Activated CD8-positive, alpha-beta memory T cell treated with anti-CD3 and anti-CD28 coated beads, Interleukin-2, amount 50 U/mL, for 24 hours (primary cell): ENCODE measurements at regions not wholly inside any gene's neighbourhood (a gene's known extent, or its start where the extent isn't known, plus 50 kb on each side); places are given as distances from the start of the nearest gene placed in this dataset.
"Not testable (repeated sequence)": the region's sequence is repeated elsewhere in the genome, so short reads cannot be mapped to it uniquely, and the experiment has no call there.

Experiments
- DNase-seq: peaks from one replicate; pipeline ENCODE4 v3.0.0-alpha.2; 2020; ENCODE audit errors: extremely low read depth

- no peak for DNase-seq
Observed at GRCh38 chrX:140447150-140447549, 57.7 kb downstream of the SOX3 start.

DNA sequence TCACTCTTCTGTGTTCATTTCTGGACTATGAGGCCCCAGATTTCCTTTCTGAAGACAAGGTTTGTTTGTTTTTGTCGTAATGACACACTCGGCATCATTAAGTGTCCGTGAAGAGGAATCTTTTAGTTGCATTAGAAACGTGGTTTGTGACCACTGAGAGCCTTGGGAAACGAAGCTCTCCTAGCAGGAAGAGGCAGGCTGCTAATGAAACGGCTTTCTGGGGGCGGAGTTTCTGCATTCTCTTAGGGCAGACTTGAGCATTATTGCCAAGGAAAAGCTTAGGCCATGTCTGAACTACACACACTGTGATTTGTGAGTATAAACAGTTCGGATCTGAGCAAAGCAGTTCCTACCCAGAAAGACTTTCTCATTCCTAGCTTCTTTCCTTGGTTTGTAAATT, 64.0 kb downstream of the SOX3 start:
- DNase-seq: no peak

DNA sequence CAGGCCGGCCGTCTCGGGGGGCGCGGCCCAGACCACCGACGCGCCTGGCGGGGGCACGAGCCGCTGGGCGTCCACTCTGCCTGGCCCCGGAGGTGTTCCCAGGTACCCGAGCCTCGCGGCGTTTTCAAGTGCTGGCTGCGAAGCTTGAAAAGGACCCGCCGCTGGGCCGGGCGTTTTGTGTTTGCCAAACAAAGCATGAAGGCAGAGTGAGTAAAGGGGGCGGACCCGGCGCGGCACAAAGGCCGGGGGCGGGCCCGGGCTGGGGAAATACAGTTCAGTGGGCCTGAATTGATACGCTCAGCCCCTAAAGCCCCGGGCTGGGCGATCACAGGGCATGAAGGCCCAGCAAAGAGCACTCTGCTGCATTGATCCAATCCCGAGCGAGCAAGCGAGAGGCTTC, 65.4 kb downstream of the SOX3 start:
- DNase-seq: no peak

GRCh38 chrX:140434347-140434746, 70.5 kb downstream of the SOX3 start:
- no peak for DNase-seq

GRCh38 chrX:140433582-140433981, 71.3 kb downstream of the SOX3 start:
- DNase-seq: no peak

- no peak for DNase-seq
Observed at GRCh38 chrX:140432346-140433175, 72.3 kb downstream of the SOX3 start.

GRCh38 chrX:140431521-140431920, 73.3 kb downstream of the SOX3 start:
- no peak for DNase-seq

- DNase-seq: no peak
Observed at GRCh38 chrX:140425712-140426395, 79.0 kb downstream of the SOX3 start.

DNA sequence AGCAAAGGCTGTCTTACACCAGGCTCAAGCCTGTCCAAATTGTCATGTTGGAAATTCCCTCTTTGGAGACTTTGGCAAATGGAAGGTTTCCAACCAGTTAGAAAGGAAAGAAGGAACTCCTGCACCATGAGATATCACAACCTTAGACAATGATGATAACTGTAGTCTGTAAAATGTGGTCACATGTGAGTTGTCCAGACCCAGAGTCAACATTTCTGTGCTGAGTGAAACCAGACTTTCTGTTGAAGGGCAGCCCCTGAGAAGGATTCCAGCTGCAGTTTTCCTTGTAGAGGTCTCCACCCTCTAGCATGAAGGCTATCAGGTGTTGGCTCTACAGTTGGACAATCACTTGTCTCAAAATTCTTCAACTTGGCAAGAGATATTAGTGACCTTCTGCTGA, 82.4 kb downstream of the SOX3 start:
- no peak for DNase-seq

GRCh38 chrX:140402131-140402530, 102.7 kb downstream of the SOX3 start:
- DNase-seq: not testable (repeated sequence)

DNA sequence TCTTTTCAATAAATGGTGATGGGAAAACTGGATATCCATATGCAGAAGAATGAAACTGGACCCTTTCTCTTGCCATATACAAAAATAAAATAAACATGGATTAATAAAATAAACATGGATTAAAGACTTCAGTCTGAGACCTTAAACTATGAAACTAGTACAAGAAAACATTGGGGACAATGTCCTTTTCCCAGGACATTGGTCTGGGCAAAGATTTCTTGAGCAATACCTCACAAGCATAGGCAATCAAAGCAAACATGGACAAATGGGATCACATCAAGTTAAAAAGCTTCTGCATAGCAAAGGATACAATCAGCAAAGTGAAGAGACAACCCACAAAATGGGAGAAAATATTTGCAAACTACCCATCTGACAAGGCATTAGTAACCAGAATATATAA, 108.5 kb downstream of the SOX3 start:
- not testable (repeated sequence) for DNase-seq

GRCh38 chrX:140393507-140393906, 111.4 kb downstream of the SOX3 start:
- no peak for DNase-seq

GRCh38 chrX:140391313-140391712, 113.6 kb downstream of the SOX3 start:
- DNase-seq: no peak

- no peak for DNase-seq
Observed at GRCh38 chrX:140389331-140389730, 115.5 kb downstream of the SOX3 start.

DNA sequence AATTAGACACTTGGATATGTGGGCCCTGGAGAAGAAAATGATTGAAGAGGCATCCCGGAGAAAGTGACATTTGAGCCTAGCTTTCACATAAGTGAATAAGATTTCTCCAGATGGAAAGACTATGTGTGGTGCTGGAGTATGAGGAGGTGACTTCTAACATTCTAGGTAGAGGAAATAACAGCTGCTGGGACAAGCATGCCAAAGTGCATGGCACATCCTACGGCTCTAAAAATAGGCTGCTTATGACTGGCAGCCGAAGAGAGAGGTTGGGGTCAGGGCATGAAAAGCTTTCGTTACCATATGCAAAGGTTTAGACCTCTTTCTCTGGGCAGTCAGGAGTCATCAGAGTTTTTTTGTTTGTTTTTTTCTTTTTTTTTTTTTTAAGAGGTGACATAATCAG, 142.0 kb downstream of the SOX3 start:
- no peak for DNase-seq

- DNase-seq: no peak
Observed at GRCh38 chrX:140360924-140361323, 143.9 kb downstream of the SOX3 start.

DNA sequence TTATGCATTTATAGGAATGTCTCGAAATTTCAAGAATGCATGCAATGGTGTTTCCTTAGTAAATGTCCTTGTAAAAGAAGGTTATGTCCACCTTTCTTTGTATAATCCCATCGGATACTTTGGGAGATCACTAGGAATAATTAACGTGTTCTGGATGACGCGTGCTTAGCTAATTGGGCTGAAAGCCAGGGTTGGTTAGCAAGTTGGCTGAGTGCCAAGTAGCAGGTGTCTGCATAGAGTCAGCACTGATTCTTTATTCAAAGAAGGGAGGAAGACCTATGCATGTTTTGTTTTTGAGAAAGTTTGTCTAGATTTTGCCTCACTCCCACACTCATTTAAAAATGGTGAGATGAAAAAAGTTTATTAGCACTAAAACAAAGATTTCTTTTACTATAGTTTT, 144.6 kb downstream of the SOX3 start:
- DNase-seq: no peak

DNA sequence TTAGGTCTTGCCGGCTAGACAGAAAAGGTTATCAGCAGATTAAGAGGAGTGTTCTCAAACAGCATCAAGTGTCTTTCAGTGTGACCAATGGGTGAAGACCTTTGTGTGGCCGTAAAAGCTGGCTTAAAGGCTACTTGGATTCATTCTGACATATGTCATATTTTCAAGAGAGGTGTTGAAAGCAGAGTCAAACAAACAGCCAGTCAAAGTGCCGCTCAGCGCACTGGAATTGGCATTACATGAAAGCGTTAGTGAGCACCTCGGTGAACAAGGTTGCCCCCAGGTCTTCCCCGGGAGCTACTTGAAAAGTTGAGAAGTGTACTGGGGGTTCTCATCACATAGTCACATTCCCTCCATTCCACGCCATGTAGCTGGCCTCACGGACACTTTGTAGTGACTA, 148.9 kb downstream of the SOX3 start:
- DNase-seq: no peak

DNA sequence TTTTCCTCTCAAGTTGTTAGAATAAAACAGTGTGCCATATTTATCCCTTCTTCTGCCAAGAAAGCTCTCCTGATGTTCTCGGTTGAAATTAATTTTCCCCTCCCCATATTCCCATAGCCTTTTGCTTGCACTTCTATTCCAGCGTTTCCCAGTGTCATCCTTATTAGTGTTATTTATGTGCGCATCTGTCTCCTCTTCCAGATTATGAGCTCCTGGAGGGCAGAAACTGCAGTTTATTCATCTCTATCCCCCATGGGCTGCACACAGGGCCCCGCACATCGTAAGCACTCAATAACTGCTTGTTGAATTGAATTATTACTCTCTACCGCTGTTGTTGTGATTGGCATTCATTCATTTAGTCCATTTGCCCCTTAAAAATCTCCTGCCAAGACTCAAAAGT, 149.4 kb downstream of the SOX3 start:
- no peak for DNase-seq

DNA sequence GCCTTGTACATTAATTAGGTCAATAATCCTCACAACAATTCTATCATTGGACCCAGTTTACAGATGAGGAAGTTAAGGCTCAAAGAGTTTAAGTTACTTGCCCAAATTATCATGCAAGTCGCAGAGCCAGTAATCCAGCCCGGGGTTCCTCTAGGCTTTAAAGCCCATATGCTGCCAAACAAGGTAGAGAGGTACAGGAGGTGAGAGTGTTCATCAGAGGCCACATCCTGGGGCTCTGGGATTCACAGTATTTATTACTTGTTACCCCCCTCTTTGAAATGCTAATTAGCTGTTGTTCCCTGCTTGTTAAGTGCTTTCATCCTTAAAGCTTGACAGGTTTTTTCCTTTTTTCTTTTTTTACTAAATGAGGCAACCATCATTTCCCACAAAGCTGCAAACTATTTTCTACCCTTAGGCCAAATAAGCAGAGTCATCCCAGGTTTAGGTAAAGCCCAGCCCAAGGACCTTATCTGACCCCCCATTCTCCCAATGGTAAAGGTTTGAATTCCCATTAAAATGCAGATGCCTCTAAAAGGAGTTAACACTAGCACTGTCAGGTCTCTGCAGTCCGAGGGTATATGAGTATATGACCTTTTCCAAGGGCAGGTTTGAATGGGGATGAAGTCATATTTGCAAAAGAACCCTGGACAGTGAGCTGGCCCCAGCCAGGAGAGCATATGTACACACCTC, 150.3 kb downstream of the SOX3 start:
- no peak for DNase-seq

- DNase-seq: no peak
Observed at GRCh38 chrX:140346729-140347128, 158.1 kb downstream of the SOX3 start.

DNA sequence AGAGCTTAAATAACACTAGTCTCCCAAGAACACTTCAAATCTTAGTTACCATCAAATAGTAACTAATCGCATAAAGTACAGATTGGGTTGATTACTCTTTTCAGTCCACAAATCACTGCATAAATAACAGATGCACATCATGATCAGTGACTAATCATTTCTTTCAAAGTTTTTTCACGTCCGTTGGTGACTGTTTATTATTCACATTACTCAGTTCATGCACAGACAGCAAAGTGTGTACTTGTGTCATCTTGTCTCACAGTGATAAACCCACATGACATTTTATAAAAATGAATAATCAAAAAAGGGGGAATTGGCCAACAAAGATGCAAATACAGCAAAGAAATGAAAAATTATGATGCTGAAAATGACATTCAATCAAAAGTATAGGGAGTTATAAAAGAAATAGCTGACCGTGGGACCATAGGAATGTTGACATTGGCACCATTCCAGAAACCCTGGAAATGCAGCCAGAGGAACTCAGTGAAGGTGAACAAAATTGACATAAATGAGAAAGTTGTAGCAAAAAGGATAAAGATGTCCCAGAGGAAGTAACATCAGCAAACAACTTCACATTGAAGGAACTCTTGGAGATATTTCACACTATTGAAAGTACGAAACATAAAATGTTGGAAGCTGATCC, 161.5 kb downstream of the SOX3 start:
- DNase-seq: no peak
